Cardiac muscle cell (in vitro differentiated cells and primary cell): ENCODE measurements at regions not wholly inside any gene's neighbourhood (a gene's known extent, or its start where the extent isn't known, plus 50 kb on each side); places are given as distances from the start of the nearest gene placed in this dataset.

Source experiments
- DNase-seq, 2 donors: peaks; one replicate each; pipeline versions ENCODE4 v3.0.0 to v3.0.0-alpha.2; 2010 to 2017; ENCODE audit warnings: low read depth in 1 of 2, low spot score in 1 of 2
- H3K27ac ChIP-seq: fragments of 200-600 bp; sonication (generic); 2 replicates; pipeline ENCODE4 v1.5.1; 2016
- H3K27me3 ChIP-seq: fragments of 200-600 bp; sonication (generic); 2 replicates; pipeline ENCODE4 v1.6.0; 2016; ENCODE audit warnings: control low read depth
- H3K36me3 ChIP-seq: fragments of 200-600 bp; sonication (generic); 2 replicates; pipeline ENCODE4 v1.5.1; 2016; ENCODE audit warnings: control low read depth
- H3K4me1 ChIP-seq: fragments of 200-600 bp; sonication (generic); 2 replicates; pipeline ENCODE4 v1.8.1; 2017; ENCODE audit warnings: low read depth, mild to moderate bottlenecking, mixed run types
- H3K4me3 ChIP-seq: fragments of 200-600 bp; sonication (generic); 2 replicates; pipeline ENCODE4 v1.5.1; 2016; ENCODE audit warnings: mild to moderate bottlenecking
- H3K9me3 ChIP-seq: fragments of 200-600 bp; sonication (generic); 2 replicates; pipeline ENCODE4 v1.5.1; 2017; ENCODE audit warnings: low read depth, mild to moderate bottlenecking, control low read depth
- TF ChIP-seq, protein P1 (sequence below): IDR thresholded peaks from 2 replicates; pipeline ENCODE4 v1.5.1; 2012; ENCODE audit warnings: low read depth, mild to moderate bottlenecking, low read length

- DNase-seq = no peak
- Histone ChIP-seq H3K9me3 (no peaks in the 10 kb centered on the region), H3K27ac (no peak overlapping the region), H3K36me3 (no peaks in the 10 kb centered on the region), H3K4me1 (peaks cover 7% of the 10 kb centered on the region), H3K27me3 (no peaks in the 10 kb centered on the region), H3K4me3 (no peak overlapping the region)
- TF ChIP-seq, protein P1, sequence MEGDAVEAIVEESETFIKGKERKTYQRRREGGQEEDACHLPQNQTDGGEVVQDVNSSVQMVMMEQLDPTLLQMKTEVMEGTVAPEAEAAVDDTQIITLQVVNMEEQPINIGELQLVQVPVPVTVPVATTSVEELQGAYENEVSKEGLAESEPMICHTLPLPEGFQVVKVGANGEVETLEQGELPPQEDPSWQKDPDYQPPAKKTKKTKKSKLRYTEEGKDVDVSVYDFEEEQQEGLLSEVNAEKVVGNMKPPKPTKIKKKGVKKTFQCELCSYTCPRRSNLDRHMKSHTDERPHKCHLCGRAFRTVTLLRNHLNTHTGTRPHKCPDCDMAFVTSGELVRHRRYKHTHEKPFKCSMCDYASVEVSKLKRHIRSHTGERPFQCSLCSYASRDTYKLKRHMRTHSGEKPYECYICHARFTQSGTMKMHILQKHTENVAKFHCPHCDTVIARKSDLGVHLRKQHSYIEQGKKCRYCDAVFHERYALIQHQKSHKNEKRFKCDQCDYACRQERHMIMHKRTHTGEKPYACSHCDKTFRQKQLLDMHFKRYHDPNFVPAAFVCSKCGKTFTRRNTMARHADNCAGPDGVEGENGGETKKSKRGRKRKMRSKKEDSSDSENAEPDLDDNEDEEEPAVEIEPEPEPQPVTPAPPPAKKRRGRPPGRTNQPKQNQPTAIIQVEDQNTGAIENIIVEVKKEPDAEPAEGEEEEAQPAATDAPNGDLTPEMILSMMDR = no peak
Observed at GRCh38 chr14:71780075-71780474, 152.2 kb upstream of the RGS6 start.

GRCh38 chr14:71780822-71781221, 151.4 kb upstream of the RGS6 start:
- no peaks in the 10 kb centered on the region for H3K9me3 ChIP-seq

GRCh38 chr14:71783088-71783487, 149.1 kb upstream of the RGS6 start:
- H3K27me3 ChIP-seq = no peaks in the 10 kb centered on the region
- TF ChIP-seq, protein P1 = no peak

More at GRCh38 chr14:71780822-71781221, 151.4 kb upstream of the RGS6 start:
- Histone ChIP-seq H3K4me1 (peaks cover 7% of the 10 kb centered on the region), H3K27me3 (no peaks in the 10 kb centered on the region), H3K27ac (no peak overlapping the region), H3K4me3 (no peak overlapping the region), H3K36me3 (no peaks in the 10 kb centered on the region)
- TF ChIP-seq, protein P1 = no peak
- no peak for DNase-seq

GRCh38 chr14:71783786-71784185, 148.4 kb upstream of the RGS6 start:
- TF ChIP-seq, protein P1 = no peak
- H3K4me3 ChIP-seq = no peak overlapping the region
- no peaks in the 10 kb centered on the region for H3K36me3 ChIP-seq
- H3K27ac ChIP-seq = no peak overlapping the region
- H3K27me3 ChIP-seq = no peaks in the 10 kb centered on the region
- DNase-seq = no peak
- H3K4me1 ChIP-seq = peaks cover 7% of the 10 kb centered on the region
- no peaks in the 10 kb centered on the region for H3K9me3 ChIP-seq

More at GRCh38 chr14:71783088-71783487, 149.1 kb upstream of the RGS6 start:
- peaks cover 7% of the 10 kb centered on the region for H3K4me1 ChIP-seq
- H3K4me3 ChIP-seq = no peak overlapping the region
- no peak for DNase-seq
- H3K27ac ChIP-seq = no peak overlapping the region
- H3K36me3 ChIP-seq = no peaks in the 10 kb centered on the region
- no peaks in the 10 kb centered on the region for H3K9me3 ChIP-seq

GRCh38 chr14:71789005-71789404, 143.2 kb upstream of the RGS6 start:
- no peak overlapping the region for H3K4me3 ChIP-seq
- no peaks in the 10 kb centered on the region for H3K36me3 ChIP-seq
- no peaks in the 10 kb centered on the region for H3K4me1 ChIP-seq
- TF ChIP-seq, protein P1 = no peak
- no peaks in the 10 kb centered on the region for H3K27me3 ChIP-seq
- DNase-seq = no peak
- no peak overlapping the region for H3K27ac ChIP-seq
- no peaks in the 10 kb centered on the region for H3K9me3 ChIP-seq

- Histone ChIP-seq H3K4me1 (no peaks in the 10 kb centered on the region), H3K27me3 (no peaks in the 10 kb centered on the region), H3K4me3 (no peak overlapping the region), H3K9me3 (no peaks in the 10 kb centered on the region), H3K27ac (no peak overlapping the region), H3K36me3 (no peaks in the 10 kb centered on the region)
- DNase-seq = no peak
- TF ChIP-seq, protein P1 = no peak
Observed at GRCh38 chr14:71799841-71800240, 132.4 kb upstream of the RGS6 start.
